Stimulated activated CD4-positive, alpha-beta T cell treated with anti-CD3 and anti-CD28 coated beads, Interleukin-4, amount 100 ng/mL, for 1 hour (primary cell): ENCODE measurements at regions not wholly inside any gene's neighbourhood (a gene's known extent, or its start where the extent isn't known, plus 50 kb on each side); places are given as distances from the start of the nearest gene placed in this dataset.
"Not testable (repeated sequence)": the region's sequence is repeated elsewhere in the genome, so short reads cannot be mapped to it uniquely, and the experiment has no call there.

Experiments
- DNase-seq: peaks from one replicate; pipeline ENCODE4 v3.0.0-alpha.2; 2020

GRCh38 chr11:45399166-45399565 lies 113.0 kb upstream of the SYT13 start:
- DNase-seq = no peak

GRCh38 chr11:45398325-45398724 lies 112.2 kb upstream of the SYT13 start:
- no peak for DNase-seq

GRCh38 chr11:45396394-45396793 lies 110.3 kb upstream of the SYT13 start:
- no peak for DNase-seq

GRCh38 chr11:45395947-45396346 lies 109.8 kb upstream of the SYT13 start:
- no peak for DNase-seq

GRCh38 chr11:45395421-45395820 lies 109.3 kb upstream of the SYT13 start:
- DNase-seq = no peak

- DNase-seq = no peak
Observed at GRCh38 chr11:45394294-45395085, 108.3 kb upstream of the SYT13 start.

GRCh38 chr11:45393826-45394225 lies 107.7 kb upstream of the SYT13 start:
- no peak for DNase-seq

- no peak for DNase-seq
Observed at GRCh38 chr11:45393334-45393733, 107.2 kb upstream of the SYT13 start.

GRCh38 chr11:45392591-45393091 lies 106.5 kb upstream of the SYT13 start:
- DNase-seq = no peak

GRCh38 chr11:45392154-45392553 lies 106.0 kb upstream of the SYT13 start:
- no peak for DNase-seq

- no peak for DNase-seq
Observed at GRCh38 chr11:45391168-45391850, 105.2 kb upstream of the SYT13 start.

- no peak for DNase-seq
Observed at GRCh38 chr11:45390407-45390806, 104.3 kb upstream of the SYT13 start.

- DNase-seq = no peak
Observed at GRCh38 chr11:45388472-45388871, 102.3 kb upstream of the SYT13 start.

GRCh38 chr11:45387885-45388284 lies 101.7 kb upstream of the SYT13 start:
- DNase-seq = not testable (repeated sequence)

GRCh38 chr11:45386972-45387371 lies 100.8 kb upstream of the SYT13 start:
- no peak for DNase-seq

GRCh38 chr11:45385844-45386243 lies 99.7 kb upstream of the SYT13 start:
- no peak for DNase-seq

GRCh38 chr11:45385423-45385822 lies 99.3 kb upstream of the SYT13 start:
- DNase-seq = no peak

GRCh38 chr11:45384711-45385241 lies 98.6 kb upstream of the SYT13 start:
- DNase-seq = no peak

- DNase-seq = no peak
Observed at GRCh38 chr11:45384016-45384415, 97.9 kb upstream of the SYT13 start.

- no peak for DNase-seq
Observed at GRCh38 chr11:45383224-45383623, 97.1 kb upstream of the SYT13 start.

- DNase-seq = no peak
Observed at GRCh38 chr11:45382133-45382878, 96.2 kb upstream of the SYT13 start.

- no peak for DNase-seq
Observed at GRCh38 chr11:45379162-45379863, 93.2 kb upstream of the SYT13 start.

- no peak for DNase-seq
Observed at GRCh38 chr11:45378516-45378915, 92.4 kb upstream of the SYT13 start.
